ENCODE measurements at regions not wholly inside any gene's neighbourhood (a gene's known extent, or its start where the extent isn't known, plus 50 kb on each side); places are given as distances from the start of the nearest gene placed in this dataset.

DNA sequence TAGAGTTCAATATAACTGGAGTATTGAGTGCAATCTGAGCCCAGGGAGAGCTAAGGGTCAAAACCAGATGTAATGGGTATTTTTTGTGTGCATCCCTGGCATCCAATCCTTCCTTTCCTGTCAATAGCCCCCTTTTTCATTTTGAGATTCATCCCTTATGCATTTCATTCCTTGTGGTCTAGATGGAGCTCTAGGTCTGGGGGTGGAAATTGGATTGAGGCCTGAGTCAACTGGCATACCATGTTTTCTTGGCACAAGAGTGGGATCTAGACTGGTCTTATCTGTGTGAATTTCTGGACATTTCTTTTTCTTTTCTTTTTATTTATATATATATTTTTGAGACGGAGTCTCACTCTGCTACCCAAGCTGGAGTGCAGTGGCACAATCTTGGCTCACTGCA lies 67.3 kb upstream of the RAB3GAP2 start:
- ATAC-seq (ENCODE audit: low FRiP score) = no peak
- no peak for DNase-seq
- Histone ChIP-seq H3K27me3 (ENCODE audit: control insufficient read depth in 1 of 2, insufficient read depth in 2 of 2, low read length in 1 of 2) (no peaks in the 10 kb centered on the region), H3K4me1 (ENCODE audit: control insufficient read depth in 1 of 2, insufficient read depth in 2 of 2, low read length in 2 of 2) (no peaks in the 10 kb centered on the region), H3K9me3 (ENCODE audit: control insufficient read depth, low read length) (peaks cover 1% of the 10 kb centered on the region), H3K4me3 (ENCODE audit: low read length in 2 of 2) (no peak overlapping the region), H3K36me3 (ENCODE audit: control insufficient read depth in 1 of 2, insufficient read depth in 2 of 2, low read length in 1 of 2) (no peaks in the 10 kb centered on the region), H3K27ac (ENCODE audit: low read depth in 1 of 2, low read length in 2 of 2) (no peak overlapping the region)
- intact Hi-C loops (cut with DNase I) = no loop called here
- WGBS, 2 donors = 0 to 3% methylated on average over 1 of the region's 1 CpG

DNA sequence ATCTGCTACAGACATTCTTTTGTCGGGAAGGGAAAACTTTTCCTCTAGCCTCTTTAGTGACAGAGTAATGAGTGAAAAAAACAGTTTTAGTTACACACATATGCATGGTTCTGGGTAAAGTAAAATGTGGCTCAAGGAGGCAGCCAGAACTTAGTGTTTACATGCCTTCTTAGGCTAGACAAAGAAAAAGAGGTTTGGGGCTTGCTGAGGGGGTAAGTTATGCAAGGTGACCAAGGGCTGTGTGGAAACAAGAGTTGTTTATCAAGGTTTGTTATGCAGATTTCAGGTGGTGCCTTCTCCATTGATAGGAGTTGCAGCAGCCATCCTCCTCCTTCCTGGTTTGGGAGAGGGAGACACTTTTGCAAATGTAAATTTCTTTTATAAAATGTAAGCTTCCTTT lies 66.5 kb upstream of the RAB3GAP2 start:
- Histone ChIP-seq H3K27me3 (ENCODE audit: control insufficient read depth in 1 of 2, insufficient read depth in 2 of 2, low read length in 1 of 2) (no peaks in the 10 kb centered on the region), H3K36me3 (ENCODE audit: control insufficient read depth in 1 of 2, insufficient read depth in 2 of 2, low read length in 1 of 2) (no peaks in the 10 kb centered on the region)
- intact Hi-C loops (cut with DNase I) = no loop called here

DNA sequence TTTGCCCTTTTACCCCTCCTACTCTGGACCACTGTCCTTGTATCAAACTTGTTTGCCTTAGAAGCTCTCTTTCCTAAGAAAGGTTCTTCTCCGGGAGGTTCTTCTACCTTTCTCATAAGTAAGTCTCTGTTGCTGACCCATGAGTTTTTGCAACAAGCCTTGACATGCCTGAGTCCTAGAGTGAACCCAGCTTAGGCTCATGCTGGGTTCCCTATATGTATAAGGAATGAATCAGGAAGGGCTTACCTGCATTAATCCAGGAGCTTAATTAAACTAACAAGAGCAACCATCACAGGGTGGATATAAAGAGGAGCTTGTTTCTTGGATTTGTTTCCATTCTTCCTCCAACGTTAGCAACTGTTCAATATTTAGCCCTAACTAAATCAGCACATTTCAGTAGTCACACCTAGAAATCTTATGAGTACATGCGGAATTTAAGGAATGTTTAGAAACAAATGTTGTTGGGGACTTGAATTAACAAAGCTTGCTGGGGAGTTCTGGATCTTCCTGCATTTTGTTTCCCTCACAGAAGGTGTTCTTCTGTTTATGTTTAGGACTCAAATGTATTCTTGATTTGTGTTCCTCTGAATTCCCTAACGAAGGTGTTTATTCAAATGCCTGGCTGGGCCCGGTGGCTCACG lies 64.3 kb upstream of the RAB3GAP2 start:
- Histone ChIP-seq H3K4me3 (ENCODE audit: low read length in 2 of 2) (no peak overlapping the region), H3K27me3 (ENCODE audit: control insufficient read depth in 1 of 2, insufficient read depth in 2 of 2, low read length in 1 of 2) (no peaks in the 10 kb centered on the region), H3K27ac (ENCODE audit: low read depth in 1 of 2, low read length in 2 of 2) (no peak overlapping the region), H3K4me1 (ENCODE audit: control insufficient read depth in 1 of 2, insufficient read depth in 2 of 2, low read length in 2 of 2) (no peaks in the 10 kb centered on the region), H3K9me3 (ENCODE audit: control insufficient read depth, low read length) (peaks cover 1% of the 10 kb centered on the region), H3K36me3 (ENCODE audit: control insufficient read depth in 1 of 2, insufficient read depth in 2 of 2, low read length in 1 of 2) (no peaks in the 10 kb centered on the region)
- intact Hi-C loops (cut with DNase I) = no loop called here
- WGBS, 2 donors = 92 to 94% methylated on average over 6 of the region's 6 CpGs
- no peak for DNase-seq
- no peak for ATAC-seq (ENCODE audit: low FRiP score)

More for the DNA sequence above, 66.5 kb upstream of the RAB3GAP2 start:
- no peaks in the 10 kb centered on the region for H3K4me1 ChIP-seq (ENCODE audit: control insufficient read depth in 1 of 2, insufficient read depth in 2 of 2, low read length in 2 of 2)
- no peak overlapping the region for H3K4me3 ChIP-seq (ENCODE audit: low read length in 2 of 2)
- peaks cover 1% of the 10 kb centered on the region for H3K9me3 ChIP-seq (ENCODE audit: control insufficient read depth, low read length)
- WGBS, 2 donors = 88 to 93% methylated on average over 1 of the region's 1 CpG
- no peak overlapping the region for H3K27ac ChIP-seq (ENCODE audit: low read depth in 1 of 2, low read length in 2 of 2)
- ATAC-seq (ENCODE audit: low FRiP score) (no peak), DNase-seq (no peak)

DNA sequence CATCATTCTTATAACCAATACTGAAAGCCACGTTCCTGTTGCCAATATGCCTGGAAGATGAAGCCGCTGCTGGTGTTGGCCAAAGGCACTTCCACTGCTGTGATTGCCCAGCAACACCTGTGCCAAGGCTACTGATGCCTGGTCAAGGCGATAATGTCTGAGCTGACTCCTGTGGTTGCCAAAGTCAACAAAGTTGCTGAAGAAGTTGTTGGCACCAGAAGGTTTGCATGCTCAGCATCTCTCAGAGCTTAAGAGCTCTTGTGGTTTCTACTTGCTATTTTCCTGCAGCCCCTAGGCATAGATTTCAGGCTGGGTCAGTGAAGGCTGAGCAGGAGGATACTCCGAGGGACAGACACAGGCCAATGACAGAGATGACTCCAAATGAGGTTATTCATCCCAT lies 63.4 kb upstream of the RAB3GAP2 start:
- DNase-seq = no peak
- Histone ChIP-seq H3K27ac (ENCODE audit: low read depth in 1 of 2, low read length in 2 of 2) (no peak overlapping the region), H3K9me3 (ENCODE audit: control insufficient read depth, low read length) (peaks cover 1% of the 10 kb centered on the region), H3K4me1 (ENCODE audit: control insufficient read depth in 1 of 2, insufficient read depth in 2 of 2, low read length in 2 of 2) (no peaks in the 10 kb centered on the region), H3K36me3 (ENCODE audit: control insufficient read depth in 1 of 2, insufficient read depth in 2 of 2, low read length in 1 of 2) (no peaks in the 10 kb centered on the region), H3K4me3 (ENCODE audit: low read length in 2 of 2) (no peak overlapping the region), H3K27me3 (ENCODE audit: control insufficient read depth in 1 of 2, insufficient read depth in 2 of 2, low read length in 1 of 2) (no peaks in the 10 kb centered on the region)
- no peak for ATAC-seq (ENCODE audit: low FRiP score)
- intact Hi-C loops (cut with DNase I) = no loop called here
- 14 to 26% methylated on average over 4 of the region's 4 CpGs for WGBS, 2 donors

DNA sequence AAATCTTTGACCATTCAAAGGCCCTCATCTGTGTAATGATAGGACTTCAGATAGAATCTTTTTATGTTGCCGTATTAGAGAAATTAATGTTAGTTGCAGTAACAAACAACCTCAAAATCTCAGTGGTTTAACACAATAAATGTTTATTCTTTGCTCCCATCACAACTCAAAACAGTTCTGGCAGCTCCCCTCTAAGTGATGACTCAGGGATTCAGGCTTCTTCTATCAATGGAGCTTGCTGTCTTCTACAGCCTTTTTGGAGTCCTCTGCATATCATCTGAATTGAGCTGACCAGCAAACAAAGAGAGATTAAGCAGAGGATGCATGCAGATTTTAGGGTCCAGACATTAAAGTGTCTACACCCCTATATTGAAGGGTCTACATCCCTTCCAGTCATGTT lies 59.1 kb upstream of the RAB3GAP2 start:
- Histone ChIP-seq H3K36me3 (ENCODE audit: control insufficient read depth in 1 of 2, insufficient read depth in 2 of 2, low read length in 1 of 2) (no peaks in the 10 kb centered on the region), H3K4me3 (ENCODE audit: low read length in 2 of 2) (no peak overlapping the region), H3K27ac (ENCODE audit: low read depth in 1 of 2, low read length in 2 of 2) (no peak overlapping the region), H3K4me1 (ENCODE audit: control insufficient read depth in 1 of 2, insufficient read depth in 2 of 2, low read length in 2 of 2) (no peaks in the 10 kb centered on the region), H3K27me3 (ENCODE audit: control insufficient read depth in 1 of 2, insufficient read depth in 2 of 2, low read length in 1 of 2) (no peaks in the 10 kb centered on the region), H3K9me3 (ENCODE audit: control insufficient read depth, low read length) (no peaks in the 10 kb centered on the region)
- intact Hi-C loops (cut with DNase I) = no loop called here
- ATAC-seq (ENCODE audit: low FRiP score) = no peak
- 93 to 99% methylated on average over 1 of the region's 1 CpG for WGBS, 2 donors
- DNase-seq = no peak

DNA sequence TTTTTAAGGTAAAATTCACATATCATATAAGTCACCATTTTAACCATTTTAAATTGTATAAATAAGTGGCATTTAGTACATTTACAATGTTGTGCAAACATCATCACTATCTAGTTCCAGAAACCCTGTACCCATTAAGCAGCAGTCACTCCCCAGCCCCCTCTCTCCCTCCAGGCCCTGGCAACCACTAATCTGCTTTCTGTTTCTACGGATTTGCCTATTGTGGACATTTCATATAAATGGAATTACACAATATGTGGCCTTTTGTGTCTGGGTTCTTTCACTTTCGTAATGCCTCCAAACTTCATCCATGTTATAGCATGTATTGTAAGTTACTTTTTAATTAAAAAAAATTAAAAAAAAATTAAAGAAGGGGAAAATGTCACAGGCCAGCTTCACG lies 58.0 kb upstream of the RAB3GAP2 start:
- intact Hi-C loops (cut with DNase I) = no loop called here
- no peaks in the 10 kb centered on the region for H3K27me3 ChIP-seq (ENCODE audit: control insufficient read depth in 1 of 2, insufficient read depth in 2 of 2, low read length in 1 of 2)
- H3K36me3 ChIP-seq (ENCODE audit: control insufficient read depth in 1 of 2, insufficient read depth in 2 of 2, low read length in 1 of 2) = no peaks in the 10 kb centered on the region
- no peak overlapping the region for H3K4me3 ChIP-seq (ENCODE audit: low read length in 2 of 2)
- H3K4me1 ChIP-seq (ENCODE audit: control insufficient read depth in 1 of 2, insufficient read depth in 2 of 2, low read length in 2 of 2) = no peaks in the 10 kb centered on the region
- no peak overlapping the region for H3K27ac ChIP-seq (ENCODE audit: low read depth in 1 of 2, low read length in 2 of 2)
- DNase-seq (no peak), ATAC-seq (ENCODE audit: low FRiP score) (no peak)
- WGBS, 2 donors = 76 to 81% methylated on average over 3 of the region's 3 CpGs
- H3K9me3 ChIP-seq (ENCODE audit: control insufficient read depth, low read length) = no peaks in the 10 kb centered on the region

DNA sequence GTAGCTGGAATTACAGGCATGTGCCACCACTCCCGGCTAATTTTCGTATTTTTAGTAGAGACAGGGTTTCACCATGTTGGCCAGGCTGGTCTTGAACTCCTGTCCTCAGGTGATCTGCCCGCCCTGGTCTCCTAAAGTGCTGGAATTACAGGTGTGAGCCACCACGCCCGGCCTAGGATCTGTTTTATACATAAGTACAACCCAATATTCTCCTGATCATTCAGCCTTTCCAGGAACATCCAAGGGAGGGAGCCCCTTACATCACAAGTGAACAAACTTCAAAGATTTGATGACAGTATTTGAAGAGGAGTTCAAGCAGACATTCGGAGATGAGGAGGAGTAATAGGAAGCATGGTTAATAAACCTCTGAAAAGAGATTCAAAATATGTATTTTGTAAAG lies 54.9 kb upstream of the RAB3GAP2 start:
- Histone ChIP-seq H3K27ac (ENCODE audit: low read depth in 1 of 2, low read length in 2 of 2) (no peak overlapping the region), H3K4me3 (ENCODE audit: low read length in 2 of 2) (no peak overlapping the region), H3K4me1 (ENCODE audit: control insufficient read depth in 1 of 2, insufficient read depth in 2 of 2, low read length in 2 of 2) (no peaks in the 10 kb centered on the region), H3K9me3 (ENCODE audit: control insufficient read depth, low read length) (no peaks in the 10 kb centered on the region), H3K27me3 (ENCODE audit: control insufficient read depth in 1 of 2, insufficient read depth in 2 of 2, low read length in 1 of 2) (no peaks in the 10 kb centered on the region), H3K36me3 (ENCODE audit: control insufficient read depth in 1 of 2, insufficient read depth in 2 of 2, low read length in 1 of 2) (no peaks in the 10 kb centered on the region)
- DNase-seq = no peak
- intact Hi-C loops (cut with DNase I) = no loop called here
- no peak for ATAC-seq (ENCODE audit: low FRiP score)
- 79 to 85% methylated on average over 6 of the region's 6 CpGs for WGBS, 2 donors

DNA sequence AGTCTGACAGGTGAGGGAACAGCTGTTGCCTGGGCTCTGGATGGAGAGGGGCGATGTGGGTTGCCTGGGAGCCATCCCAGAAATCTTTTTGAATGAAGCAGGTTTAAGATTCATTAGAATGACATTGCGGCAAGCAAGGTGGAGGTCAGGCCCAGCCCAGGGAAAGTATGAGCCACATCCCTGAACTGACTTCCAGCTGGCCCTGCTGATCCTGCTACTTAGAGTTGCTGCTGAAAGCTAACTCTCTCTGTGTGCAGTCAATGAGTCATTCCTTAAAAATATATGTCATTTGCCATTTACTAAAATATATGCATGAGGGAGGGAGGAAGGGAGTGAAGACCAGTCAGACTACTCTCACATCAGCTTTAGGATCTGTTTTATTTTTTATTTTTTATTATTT lies 54.3 kb upstream of the RAB3GAP2 start:
- no peaks in the 10 kb centered on the region for H3K9me3 ChIP-seq (ENCODE audit: control insufficient read depth, low read length)
- H3K27ac ChIP-seq (ENCODE audit: low read depth in 1 of 2, low read length in 2 of 2) = no peak overlapping the region
- WGBS, 2 donors = 93 to 97% methylated on average over 2 of the region's 2 CpGs
- no peak overlapping the region for H3K4me3 ChIP-seq (ENCODE audit: low read length in 2 of 2)
- DNase-seq (no peak), ATAC-seq (ENCODE audit: low FRiP score) (no peak)
- no peaks in the 10 kb centered on the region for H3K27me3 ChIP-seq (ENCODE audit: control insufficient read depth in 1 of 2, insufficient read depth in 2 of 2, low read length in 1 of 2)
- intact Hi-C loops (cut with DNase I) = no loop called here
- no peaks in the 10 kb centered on the region for H3K36me3 ChIP-seq (ENCODE audit: control insufficient read depth in 1 of 2, insufficient read depth in 2 of 2, low read length in 1 of 2)
- no peaks in the 10 kb centered on the region for H3K4me1 ChIP-seq (ENCODE audit: control insufficient read depth in 1 of 2, insufficient read depth in 2 of 2, low read length in 2 of 2)

DNA sequence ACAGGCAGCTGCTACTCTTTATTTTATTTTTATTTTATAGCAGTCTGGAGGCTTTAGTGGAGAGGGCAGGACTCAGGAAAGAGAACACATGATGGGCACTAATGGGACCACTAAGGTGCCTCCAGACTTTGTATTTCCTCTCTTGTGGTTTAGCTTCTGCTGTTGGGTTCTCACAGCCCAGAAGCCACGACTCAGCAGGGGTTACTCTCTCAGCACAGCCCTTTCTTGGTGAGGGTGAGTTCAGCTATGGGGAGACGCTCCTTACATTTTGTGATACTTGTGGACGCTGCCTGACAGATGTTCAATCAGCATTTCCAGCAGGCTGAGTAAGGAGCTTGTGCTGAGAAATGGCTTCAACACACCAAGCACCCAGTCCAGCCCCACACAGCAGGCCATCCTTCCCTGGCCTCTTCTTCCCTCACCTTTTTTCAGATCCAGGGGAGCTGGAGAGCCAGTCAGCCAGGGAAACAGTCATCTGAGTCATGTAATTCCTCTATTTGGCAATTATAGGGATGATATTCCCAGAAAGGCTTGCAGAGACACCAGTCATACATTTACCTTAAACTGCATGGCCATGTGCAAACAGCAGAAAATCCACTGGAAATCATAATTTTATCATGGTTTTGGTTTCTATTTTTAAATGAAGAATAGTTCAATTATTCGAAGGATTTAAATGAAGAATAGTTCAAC lies 53.2 kb upstream of the RAB3GAP2 start:
- Histone ChIP-seq H3K27me3 (ENCODE audit: control insufficient read depth in 1 of 2, insufficient read depth in 2 of 2, low read length in 1 of 2) (no peaks in the 10 kb centered on the region), H3K27ac (ENCODE audit: low read depth in 1 of 2, low read length in 2 of 2) (no peak overlapping the region), H3K36me3 (ENCODE audit: control insufficient read depth in 1 of 2, insufficient read depth in 2 of 2, low read length in 1 of 2) (no peaks in the 10 kb centered on the region), H3K4me3 (ENCODE audit: low read length in 2 of 2) (no peak overlapping the region), H3K9me3 (ENCODE audit: control insufficient read depth, low read length) (no peaks in the 10 kb centered on the region), H3K4me1 (ENCODE audit: control insufficient read depth in 1 of 2, insufficient read depth in 2 of 2, low read length in 2 of 2) (no peaks in the 10 kb centered on the region)
- WGBS, 2 donors = 82 to 92% methylated on average over 4 of the region's 4 CpGs
- DNase-seq (no peak), ATAC-seq (ENCODE audit: low FRiP score) (no peak)
- intact Hi-C loops (cut with DNase I) = no loop called here

Data from aorta (tissue), 5 donors.